ENCODE measurements at regions not wholly inside any gene's neighbourhood (a gene's known extent, or its start where the extent isn't known, plus 50 kb on each side); places are given as distances from the start of the nearest gene placed in this dataset.
"Not testable (repeated sequence)": the region's sequence is repeated elsewhere in the genome, so short reads cannot be mapped to it uniquely, and the experiment has no call there.

DNA sequence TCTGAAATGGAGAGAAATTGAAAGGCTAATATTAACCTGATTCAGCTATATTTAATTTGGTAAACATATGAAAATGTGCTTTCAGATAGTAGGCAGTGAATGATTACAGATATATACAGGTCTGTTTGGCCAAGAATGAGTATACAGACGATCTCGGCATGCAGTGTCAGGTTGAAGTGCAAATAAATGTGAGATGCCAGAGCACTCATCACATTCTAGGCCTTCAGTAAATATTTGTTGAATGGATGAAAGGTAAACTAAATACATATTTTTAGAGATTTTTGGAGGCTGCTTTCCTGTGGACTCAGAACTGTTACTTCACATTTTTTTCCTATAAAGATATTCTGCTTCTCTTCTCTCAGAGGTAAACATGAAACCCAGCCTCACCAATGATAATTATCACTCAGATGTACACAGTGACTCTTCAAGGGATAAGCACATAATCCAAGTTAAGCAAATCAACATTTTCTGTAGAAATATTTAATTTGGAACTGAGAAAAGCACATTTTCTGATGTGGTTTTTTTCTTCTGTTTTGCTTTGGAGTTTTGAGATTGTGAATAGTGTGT lies 702.9 kb downstream of the BRINP3 start:
- no peak for DNase-seq (ENCODE audit: low read depth in 2 of 3, low spot score in 1 of 3)

DNA sequence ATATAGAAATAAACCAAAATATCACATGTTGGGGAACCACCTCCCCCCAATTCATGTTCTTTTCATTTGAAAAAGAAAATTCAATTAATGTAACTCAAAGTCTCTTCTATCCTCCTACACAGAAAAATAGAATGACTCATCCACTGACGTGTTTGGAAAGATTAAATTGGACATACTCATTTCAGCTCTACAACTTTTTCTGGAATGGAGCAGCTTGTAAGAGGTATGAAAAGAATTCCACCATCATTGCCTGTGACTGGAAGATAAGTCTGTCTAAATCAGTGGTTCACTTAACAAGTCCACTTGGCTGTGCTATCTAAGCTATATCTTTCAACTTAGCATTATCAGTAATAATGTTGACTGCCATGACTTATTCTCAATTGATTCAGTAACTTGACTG lies 702.3 kb downstream of the BRINP3 start:
- DNase-seq (ENCODE audit: low read depth in 2 of 3, low spot score in 1 of 3), result no peak

DNA sequence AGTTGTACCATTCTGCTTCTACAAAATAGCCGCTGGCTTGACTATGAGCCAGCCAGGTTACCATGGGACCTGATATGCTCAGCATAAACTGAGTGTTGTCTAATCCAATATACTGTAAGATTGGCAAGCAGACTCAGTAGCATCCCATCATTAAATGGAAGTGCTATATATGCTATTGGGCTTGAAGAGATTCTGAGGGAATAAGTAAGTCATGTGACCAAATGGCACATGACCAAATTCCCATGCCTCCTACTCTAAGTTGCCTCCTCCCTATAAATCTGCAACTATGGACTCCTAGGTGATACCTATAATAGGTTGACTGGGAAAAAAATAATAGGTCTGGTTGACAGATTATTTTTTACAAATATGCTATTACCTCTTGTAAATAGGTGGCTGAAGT lies 698.6 kb downstream of the BRINP3 start:
- no peak for DNase-seq (ENCODE audit: low read depth in 2 of 3, low spot score in 1 of 3)

DNA sequence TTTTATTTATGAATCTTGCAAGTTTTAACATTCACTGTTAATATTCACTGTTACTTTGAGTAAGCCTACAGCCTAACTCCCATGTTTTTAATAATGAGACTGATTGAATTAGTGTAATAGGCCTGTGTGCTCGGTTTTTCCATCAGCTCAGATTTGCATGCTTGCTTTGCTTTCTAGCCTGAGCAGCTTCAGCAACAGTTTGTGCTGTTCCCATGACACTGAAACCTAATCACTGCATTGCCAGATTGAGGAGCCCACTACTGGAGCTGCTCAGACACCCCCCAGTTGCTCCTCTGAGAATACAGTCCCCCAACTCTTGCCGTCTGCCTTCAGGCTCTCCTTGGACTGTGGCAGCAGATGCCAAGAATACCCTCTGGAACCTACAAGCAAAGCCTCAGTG lies 695.4 kb downstream of the BRINP3 start:
- no peak for DNase-seq (ENCODE audit: low read depth in 2 of 3, low spot score in 1 of 3)

DNA sequence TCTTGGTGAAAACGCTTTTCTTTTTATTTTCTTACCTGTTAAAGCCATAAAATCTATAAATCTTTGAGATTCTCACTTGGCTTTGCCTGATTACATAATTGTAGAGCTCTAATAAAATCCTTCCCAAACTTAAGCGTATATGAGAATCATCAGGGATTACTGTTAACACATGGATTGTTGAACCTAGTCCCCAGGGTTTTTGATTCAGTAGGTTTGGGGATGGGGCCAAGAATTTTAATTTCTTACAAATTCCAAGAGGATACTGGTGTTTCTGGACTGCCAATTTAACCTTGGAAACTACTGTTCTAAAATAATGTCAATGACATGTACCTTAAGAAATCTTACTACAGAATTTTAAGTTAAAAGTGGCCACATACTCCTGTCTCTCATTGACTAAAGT lies 694.2 kb downstream of the BRINP3 start:
- no peak for DNase-seq (ENCODE audit: low read depth in 2 of 3, low spot score in 1 of 3)

DNA sequence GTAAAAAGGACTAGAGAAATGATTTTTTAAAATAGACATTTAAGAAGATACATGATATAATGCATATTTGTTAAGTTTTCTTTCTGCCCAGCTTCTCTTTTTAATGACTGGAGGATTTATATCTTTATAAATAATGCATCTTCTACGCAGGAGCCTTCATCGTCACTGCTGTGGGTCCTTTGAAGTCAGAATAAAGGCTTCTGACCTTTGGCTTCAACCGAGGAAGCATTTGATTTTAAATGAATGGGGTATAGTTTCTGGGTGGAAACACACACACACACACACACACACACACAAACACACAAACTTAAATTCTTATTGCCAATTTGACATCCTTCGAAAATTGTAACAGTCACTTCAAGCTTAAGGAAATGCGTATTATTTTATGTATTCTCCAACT lies 690.9 kb downstream of the BRINP3 start:
- no peak for DNase-seq (ENCODE audit: low read depth in 2 of 3, low spot score in 1 of 3)

DNA sequence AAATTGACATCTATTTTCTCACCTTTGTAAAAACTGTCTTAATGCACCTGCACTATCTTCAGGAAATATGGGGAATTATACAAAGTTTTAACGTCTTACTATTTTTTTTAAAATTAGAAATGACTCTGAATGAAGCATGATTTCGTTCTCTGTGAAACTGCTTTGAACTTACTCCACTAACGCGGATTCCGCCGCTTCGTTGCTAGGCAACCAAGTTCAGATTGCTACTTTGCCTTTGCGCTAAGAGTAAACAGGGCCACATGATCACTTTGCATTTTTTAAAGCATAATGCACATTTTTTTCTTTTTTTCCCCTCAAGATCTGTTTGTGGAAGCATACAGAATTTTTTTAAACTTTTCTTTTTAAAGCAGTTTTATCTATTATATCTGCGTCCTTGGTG lies 690.5 kb downstream of the BRINP3 start:
- DNase-seq (ENCODE audit: low read depth in 2 of 3, low spot score in 1 of 3), result no peak

DNA sequence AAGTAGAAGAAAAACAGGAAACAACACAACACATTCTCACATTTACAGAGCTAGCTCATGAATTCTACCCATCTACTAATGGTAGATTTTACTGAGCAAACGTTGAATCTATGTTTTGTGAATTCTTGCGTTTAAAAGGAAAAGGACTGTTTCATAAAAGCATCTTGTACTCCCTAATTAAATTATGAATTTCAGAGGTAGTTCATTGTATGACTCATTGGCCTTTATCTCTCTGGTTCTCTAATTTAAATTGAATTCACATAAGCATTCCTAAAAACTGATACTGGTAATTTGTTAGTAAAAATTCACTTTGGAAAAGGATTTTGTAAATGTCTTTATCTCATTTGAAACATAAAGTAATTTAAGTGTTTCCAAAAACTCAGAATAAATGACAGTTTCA lies 687.3 kb downstream of the BRINP3 start:
- DNase-seq (ENCODE audit: low read depth in 2 of 3, low spot score in 1 of 3), result no peak

DNA sequence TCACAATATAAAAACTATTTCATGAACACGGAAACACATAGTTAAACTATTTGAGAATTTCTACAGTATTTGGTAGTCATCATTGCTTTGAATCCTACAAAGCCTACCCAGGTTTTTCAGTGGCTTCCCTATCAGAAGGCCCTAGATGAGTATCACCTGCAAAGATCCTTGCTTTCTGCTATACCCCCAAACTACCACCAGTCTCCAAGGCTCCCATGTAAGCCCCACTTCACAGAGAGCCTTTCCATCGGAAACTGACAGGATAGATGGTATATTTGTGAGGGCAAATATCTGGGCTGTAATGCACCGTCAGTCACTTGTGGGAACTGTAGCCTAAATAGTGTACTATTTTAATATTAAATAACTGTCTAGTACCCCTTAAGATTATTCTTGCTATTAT lies 674.3 kb downstream of the BRINP3 start:
- DNase-seq (ENCODE audit: low read depth in 2 of 3, low spot score in 1 of 3), result no peak

DNA sequence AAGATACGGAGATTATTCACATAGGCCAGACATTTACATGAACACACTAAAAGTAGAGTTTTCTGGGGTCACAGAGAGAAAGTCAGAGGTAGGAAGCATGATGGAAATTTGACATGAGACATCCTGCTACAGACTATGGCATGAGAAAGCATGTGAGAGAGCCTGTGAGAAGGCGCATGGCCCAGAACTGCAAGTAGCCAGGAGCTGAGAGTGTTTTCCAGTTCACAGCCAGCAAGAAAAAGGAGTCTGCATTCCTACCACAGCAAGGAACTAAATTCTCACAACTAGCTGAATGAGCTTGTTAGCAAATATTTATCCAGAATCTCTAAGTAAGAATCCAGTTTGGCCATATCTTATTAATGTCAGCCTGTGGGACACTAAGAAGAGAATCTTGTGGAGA lies 673.3 kb downstream of the BRINP3 start:
- DNase-seq (ENCODE audit: low read depth in 2 of 3, low spot score in 1 of 3), result no peak

DNA sequence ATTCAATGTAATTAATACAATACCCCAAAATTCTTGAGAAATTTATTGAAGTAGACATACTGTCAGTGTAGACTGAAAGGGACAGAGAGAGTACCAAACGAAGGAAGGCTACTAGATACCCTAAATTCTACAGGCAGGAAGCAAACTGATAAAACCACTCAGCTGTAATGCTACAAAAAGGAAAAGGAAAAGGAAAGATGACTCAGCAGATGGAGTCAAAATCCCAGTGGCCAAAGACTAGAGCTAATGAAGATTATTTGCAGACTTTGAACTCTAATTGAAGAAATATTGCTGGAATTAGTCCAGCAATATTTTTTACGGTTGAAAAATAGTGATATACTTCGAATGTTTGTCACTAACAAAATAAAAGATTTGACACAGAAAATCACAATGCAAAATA lies 671.9 kb downstream of the BRINP3 start:
- DNase-seq (ENCODE audit: low read depth in 2 of 3, low spot score in 1 of 3), result no peak

DNA sequence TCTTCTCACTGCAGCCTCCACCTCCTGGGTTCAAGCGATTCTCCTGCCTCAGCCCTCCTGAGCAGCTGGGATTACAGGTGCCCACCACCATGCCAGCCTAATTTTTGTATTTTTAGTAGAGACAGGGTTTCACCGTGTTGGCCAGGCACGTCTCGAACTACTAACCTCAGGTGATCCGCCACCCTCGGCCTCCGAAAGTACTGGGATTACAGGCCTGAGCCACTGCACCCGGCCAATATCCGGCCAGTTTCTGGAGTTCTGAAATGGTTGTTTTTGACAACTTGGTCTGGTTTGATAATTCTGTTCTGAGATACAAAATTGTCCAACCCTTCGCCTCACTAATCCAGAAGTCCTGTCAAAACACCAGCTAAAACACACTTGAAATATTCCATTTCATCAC lies 667.0 kb downstream of the BRINP3 start:
- not testable (repeated sequence) for DNase-seq (ENCODE audit: low read depth in 2 of 3, low spot score in 1 of 3)

DNA sequence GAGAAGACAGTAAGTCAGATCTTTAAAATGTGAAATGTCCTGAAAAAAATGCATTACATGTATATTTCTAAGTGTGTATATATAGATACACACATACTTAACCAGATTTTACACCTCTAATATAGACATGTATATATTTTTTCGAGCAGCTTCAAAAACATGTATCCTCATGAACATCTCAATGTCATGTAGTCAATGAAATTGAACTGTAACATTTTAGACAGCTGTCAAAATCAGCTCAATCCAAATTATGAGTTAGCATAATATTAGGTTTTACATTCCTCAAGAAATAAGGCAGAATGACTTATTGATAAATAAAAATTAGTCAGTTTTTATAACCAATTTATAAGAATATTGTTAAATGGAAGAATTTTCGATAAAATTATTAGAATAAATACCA lies 665.7 kb downstream of the BRINP3 start:
- DNase-seq (ENCODE audit: low read depth in 2 of 3, low spot score in 1 of 3), result no peak

DNA sequence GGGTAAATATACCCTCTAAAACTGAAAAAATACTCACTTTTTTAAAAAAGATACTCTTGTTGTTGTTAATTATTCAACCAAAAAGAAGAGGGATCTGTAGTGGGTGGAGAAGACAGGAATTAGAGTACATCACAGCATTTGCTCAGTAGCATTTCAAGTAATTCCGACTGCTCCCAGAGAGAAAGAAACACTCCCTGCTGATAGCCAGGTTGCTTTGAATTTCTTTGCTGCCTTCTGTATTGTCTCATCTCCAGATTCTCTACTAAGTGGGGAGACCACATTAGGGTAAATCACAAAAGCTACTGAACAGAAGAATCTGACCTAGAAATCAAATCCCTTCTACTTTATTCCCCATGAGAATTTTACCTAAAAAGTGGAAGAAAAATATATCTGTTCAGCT lies 661.1 kb downstream of the BRINP3 start:
- no peak for DNase-seq (ENCODE audit: low read depth in 2 of 3, low spot score in 1 of 3)

DNA sequence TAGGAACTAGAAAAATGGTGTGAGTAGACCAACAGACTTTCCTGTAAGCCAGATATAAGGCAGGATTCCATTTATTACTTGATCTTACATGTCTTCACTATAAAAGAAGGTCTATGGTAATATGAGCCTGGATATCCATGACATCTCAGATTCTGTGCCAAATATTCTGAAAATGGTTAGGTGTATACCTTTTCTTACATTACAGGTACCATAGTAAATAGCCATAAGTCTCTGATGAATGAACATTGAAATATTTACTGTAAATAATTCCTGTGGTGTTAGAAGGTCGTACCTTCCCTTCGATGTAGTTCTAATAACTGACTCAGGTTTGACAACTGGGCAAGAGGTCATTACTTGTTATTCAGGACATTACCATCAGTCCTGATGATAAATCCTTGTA lies 657.9 kb downstream of the BRINP3 start:
- no peak for DNase-seq (ENCODE audit: low read depth in 2 of 3, low spot score in 1 of 3)

DNA sequence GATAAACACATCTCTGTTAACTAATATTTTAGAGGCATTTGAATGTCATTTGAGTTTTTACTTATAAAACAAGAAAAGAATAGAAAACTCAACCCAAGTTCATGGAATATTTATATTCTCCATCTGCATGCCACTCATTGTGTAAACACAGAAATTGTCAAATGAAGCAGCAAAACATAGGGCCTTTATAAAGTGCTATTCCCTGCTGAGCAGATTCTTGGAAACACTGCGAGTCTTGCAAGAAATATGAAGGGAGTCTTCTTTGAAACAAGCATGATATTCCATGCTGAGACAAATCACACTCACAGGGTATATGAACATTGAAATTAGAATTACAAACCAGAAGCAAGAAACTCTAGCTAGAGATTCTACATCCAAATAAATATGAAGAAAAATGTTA lies 655.8 kb downstream of the BRINP3 start:
- DNase-seq (ENCODE audit: low read depth in 2 of 3, low spot score in 1 of 3), result no peak

DNA sequence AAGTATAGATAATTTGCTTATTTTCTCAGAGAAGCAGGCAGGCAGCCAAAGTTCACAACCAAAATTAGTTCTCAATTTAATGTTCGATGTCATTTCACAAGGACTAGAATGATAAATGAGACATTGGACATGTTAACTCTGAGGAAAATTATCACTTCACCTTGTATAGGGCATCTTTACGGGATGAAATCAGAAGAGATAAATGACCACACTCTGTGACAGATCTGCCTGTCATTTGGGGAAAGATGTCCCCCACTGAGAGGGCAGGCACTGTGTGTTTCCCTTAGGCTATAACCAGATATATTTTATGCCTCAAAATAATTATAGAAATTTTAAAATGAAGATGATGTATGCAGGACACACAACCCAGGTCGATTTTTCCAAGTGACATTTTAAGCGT lies 642.9 kb downstream of the BRINP3 start:
- DNase-seq (ENCODE audit: low read depth in 2 of 3, low spot score in 1 of 3), result no peak

DNA sequence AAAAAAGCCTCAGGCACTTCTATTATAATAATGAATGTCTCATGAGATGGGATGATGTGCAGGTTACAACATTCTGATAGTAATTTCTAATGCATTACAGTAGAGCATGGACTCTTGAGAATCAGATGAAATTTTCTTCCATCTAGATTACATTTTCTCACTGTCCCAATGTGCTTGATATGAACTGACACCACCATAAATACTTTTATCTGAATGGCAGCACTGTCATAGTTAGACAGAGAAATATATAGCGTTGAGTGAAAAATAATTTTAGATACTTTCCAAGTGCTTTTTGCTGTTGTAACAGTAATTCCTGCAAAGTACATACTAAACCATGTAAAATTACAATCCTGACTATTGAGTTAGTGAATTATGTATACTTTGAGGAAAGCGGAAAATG lies 630.1 kb downstream of the BRINP3 start:
- no peak for DNase-seq (ENCODE audit: low read depth in 2 of 3, low spot score in 1 of 3)

DNA sequence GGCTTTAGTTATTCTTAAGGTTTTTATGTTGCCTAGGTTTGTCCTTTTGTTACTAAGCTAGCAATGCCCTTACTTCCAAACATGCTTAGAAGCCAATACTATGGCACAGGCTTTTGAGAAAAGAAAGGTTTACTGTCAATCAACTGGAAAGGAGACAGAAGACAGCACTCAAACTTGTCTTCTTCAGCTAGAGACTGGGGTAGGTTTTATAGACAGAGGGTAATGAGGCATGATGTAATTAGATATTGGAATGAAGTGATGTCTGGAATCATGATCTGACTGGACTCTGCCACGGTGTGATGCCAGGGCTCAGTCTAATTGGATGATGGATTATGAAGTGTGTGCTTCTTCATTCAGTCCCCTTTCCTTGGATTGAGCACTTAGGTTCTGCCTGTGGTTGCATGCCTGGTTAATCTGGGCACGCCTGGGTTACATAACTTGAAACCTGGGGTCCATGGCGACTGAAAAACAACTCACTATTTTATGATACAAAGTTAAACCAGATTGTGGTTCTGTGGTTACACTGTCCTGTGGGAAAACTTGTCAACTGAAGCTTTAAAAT lies 625.8 kb downstream of the BRINP3 start:
- no peak for DNase-seq (ENCODE audit: low read depth in 2 of 3, low spot score in 1 of 3)

DNA sequence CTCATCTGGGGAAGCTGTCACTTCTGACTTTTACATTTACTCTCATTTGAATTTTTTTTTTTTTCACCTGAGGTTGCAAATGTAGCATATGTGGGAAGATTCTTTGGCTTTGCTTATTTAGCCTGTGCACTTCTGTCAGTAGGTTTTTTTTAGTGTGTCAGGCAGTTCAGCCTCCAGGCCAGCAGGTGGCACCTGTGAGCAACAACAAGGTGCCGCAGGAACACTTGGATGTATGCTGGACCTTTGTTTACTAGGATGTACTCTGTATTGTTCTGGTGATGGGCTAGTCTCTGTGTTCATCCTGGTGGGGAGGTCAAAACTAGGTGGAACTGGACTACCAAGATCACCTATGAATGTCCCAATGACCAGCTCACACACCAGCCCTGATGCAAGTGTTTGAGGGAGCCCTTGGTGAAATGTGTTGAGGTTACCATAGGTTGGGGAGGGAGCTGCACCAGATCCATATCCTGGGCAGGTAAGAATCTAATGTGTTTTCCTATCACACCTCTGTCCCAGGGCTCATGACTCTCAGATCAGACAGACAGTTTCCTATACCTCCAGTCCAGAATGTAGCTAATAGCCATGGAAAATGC lies 618.2 kb downstream of the BRINP3 start:
- peak in 2 of 3 donors; percentile 1 to 27 for DNase-seq (ENCODE audit: low read depth in 2 of 3, low spot score in 1 of 3)

DNA sequence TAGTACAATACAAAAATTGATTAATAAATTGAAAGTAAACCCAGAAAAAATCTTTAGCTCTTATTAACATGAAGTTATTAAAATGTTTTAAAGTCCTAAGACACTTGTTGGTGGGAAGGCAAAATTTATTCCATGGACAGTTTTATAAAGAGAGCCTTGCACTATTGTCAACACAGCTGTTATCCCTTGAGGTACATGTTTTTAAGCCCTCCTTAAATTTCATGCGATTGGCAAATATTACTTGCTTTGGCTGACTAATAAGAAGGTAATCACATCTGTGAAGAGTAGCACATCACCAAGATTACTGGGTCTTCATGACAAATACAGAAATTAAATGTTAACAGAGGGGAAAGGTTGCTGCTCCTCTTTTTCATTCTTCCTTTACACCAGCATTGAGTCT lies 611.1 kb downstream of the BRINP3 start:
- no peak for DNase-seq (ENCODE audit: low read depth in 2 of 3, low spot score in 1 of 3)

DNA sequence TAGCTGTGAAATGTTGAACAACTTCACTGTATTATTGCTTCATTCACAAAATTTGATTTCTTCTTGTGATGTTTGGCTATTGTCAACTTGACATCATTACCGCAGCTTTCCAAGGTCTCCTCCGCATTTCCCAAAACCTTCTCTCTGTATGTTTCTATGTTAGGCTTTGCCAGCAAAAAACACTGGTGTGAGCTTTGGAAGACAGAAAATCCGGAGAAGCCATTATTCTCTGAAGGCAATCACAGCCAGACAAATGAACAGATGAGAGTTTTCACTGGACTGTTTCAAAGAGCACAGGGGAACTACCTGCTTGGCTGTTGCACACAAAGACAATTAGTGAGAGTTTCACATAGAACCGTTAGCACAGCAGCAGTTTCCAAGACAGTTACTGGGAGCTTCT lies 609.6 kb downstream of the BRINP3 start:
- DNase-seq (ENCODE audit: low read depth in 2 of 3, low spot score in 1 of 3), result no peak

DNA sequence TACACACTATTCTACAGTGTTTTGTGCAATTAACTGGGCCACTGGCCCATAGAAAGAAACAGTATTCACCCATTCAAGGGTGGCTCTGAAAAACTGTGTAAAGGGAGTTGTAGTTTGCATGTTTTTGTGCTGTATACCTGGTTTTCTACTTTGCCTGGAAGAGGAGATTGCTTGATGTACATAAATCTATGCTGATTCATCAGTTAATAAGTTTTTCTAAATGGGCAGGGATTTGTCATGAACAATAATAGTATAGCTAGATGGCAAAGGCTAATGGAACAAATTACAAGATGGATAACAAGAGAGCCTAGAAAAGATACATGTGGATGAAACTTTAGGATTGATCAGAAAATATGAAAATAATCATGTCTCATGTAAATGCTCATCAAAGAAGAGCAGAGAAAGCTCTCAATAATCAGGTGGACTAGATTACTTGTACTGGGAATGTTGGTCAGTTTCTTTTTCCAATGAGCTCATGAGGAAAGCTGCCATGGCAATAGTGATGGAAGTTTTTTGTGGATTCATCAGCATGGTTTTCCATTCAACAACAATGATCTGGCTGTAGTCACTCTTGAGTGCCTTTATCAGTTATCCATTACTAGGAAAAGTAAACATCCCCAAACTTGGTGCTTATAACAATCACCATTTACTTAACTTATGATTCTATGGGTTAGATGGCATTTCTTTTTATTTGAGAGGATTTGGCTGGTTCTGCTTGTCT lies 602.8 kb downstream of the BRINP3 start:
- DNase-seq (ENCODE audit: low read depth in 2 of 3, low spot score in 1 of 3), result no peak

Measured in stimulated activated CD4-positive, alpha-beta T cell treated with anti-CD3 and anti-CD28 coated beads, Interleukin-12 subunit alpha, Interleukin-12 subunit beta, amount 100 ng/mL, for 48 hours (primary cell).